HCT116 (cell line): ENCODE measurements at regions not wholly inside any gene's neighbourhood (a gene's known extent, or its start where the extent isn't known, plus 50 kb on each side); places are given as distances from the start of the nearest gene placed in this dataset.

Experiments
- ATAC-seq: fragments of 200-7000 bp; cut with Tn5 transposase; 2 replicates; pipeline ENCODE4 v1.9.1; 2020; ENCODE audit warnings: mild to moderate bottlenecking, moderate library complexity
- BruUV-seq: library from RNA; stranded (reverse); fragments of 400-500 nt; replicated peaks from 2 replicates; lab custom pipeline; 2021; lab: Mats Ljungman, UMichigan
- CTCF ChIA-PET: fragments of 300-600 bp; sonication (Branson Sonifier 250); formaldehyde crosslinking; loops from one replicate; lab custom pipeline; 2021; ENCODE audit warnings: antibody characterized with exemption; lab: Charles Lee
- POLR2A ChIA-PET: fragments of 300-600, 350-600 bp; sonication (Branson Sonifier 250); formaldehyde crosslinking; loops from one replicate; lab custom pipeline; 2021; ENCODE audit warnings: antibody characterized with exemption; lab: Charles Lee
- RAD21 ChIA-PET, 2 experiments: fragments of 300-600 bp; sonication (Branson Sonifier 250); formaldehyde crosslinking; loops; one replicate each; lab custom pipeline; 2023; ENCODE audit warnings: low total read pairs in 2 of 2; ENCODE audit not compliant: uncharacterized antibody in 2 of 2, unreplicated experiment in 2 of 2, low non-redundant PET in 1 of 2; lab: Charles Lee
- DNase-seq: peaks from one replicate; pipeline ENCODE4 v3.0.0-alpha.2; 2010; ENCODE audit warnings: low read depth, low spot score
- H2AFZ ChIP-seq: fragments of 200-600 bp; shearing (Covaris generic), sonication (generic); 2 replicates; pipeline ENCODE4 v1.6.1; 2017; ENCODE audit warnings: low read depth, mixed run types, mixed read lengths, antibody characterized with exemption, low read length; ENCODE audit not compliant: poor library complexity, severe bottlenecking
- H3K27ac ChIP-seq: 2 replicates; pipeline ENCODE4 v1.5.1; 2012; ENCODE audit warnings: low read depth, low read length
- H3K27me3 ChIP-seq: fragments of 200-600 bp; sonication (generic); 2 replicates; pipeline ENCODE4 v1.6.1; 2016; ENCODE audit warnings: mixed run types, low read length, mixed read lengths; ENCODE audit not compliant: insufficient read depth
- H3K36me3 ChIP-seq, 2 experiments: fragments of 200-500 bp in 1 of 2; fragments of 200-600 bp in 1 of 2; sonication (Bioruptor generic) in 1 of 2; sonication (generic) in 1 of 2; 2 replicates each; pipeline versions ENCODE4 v1.5.1 to v1.6.1; 2014 to 2016; ENCODE audit warnings: low read length in 2 of 2, inconsistent platforms in 1 of 2, mixed read lengths in 1 of 2, mixed run types in 1 of 2; ENCODE audit not compliant: insufficient read depth in 2 of 2, control insufficient read depth in 1 of 2
- H3K4me1 ChIP-seq, 2 experiments: fragments of 200-600 bp in 1 of 2; sonication (generic) in 1 of 2; 2 replicates each; pipeline versions ENCODE4 v1.5.1 to v1.6.1; 2012 to 2017; ENCODE audit warnings: low read length in 2 of 2, inconsistent platforms in 1 of 2, mild to moderate bottlenecking in 1 of 2, mixed read lengths in 1 of 2, mixed run types in 1 of 2, moderate library complexity in 1 of 2; ENCODE audit not compliant: insufficient read depth in 2 of 2, control insufficient read depth in 1 of 2
- H3K4me2 ChIP-seq: fragments of 200-600 bp; sonication (generic); 2 replicates; pipeline ENCODE4 v1.6.1; 2017; ENCODE audit warnings: mixed run types, low read length, mixed read lengths
- H3K4me3 ChIP-seq, 2 experiments: fragments of 200-600 bp in 1 of 2; sonication (generic) in 1 of 2; replicated peaks in 1 of 2; 2 replicates each; pipeline ENCODE4 v1.5.1; 2011 to 2016; ENCODE audit warnings: low read length in 2 of 2, control low read depth in 1 of 2, low read depth in 1 of 2, mild to moderate bottlenecking in 1 of 2, mixed read lengths in 1 of 2, mixed run types in 1 of 2
- H3K79me2 ChIP-seq: fragments of 200-600 bp; sonication (generic); 2 replicates; pipeline ENCODE4 v1.6.1; 2017; ENCODE audit warnings: mild to moderate bottlenecking, mixed run types, low read length, moderate library complexity, mixed read lengths; ENCODE audit not compliant: insufficient read depth
- H3K9ac ChIP-seq: fragments of 200-600 bp; sonication (generic); 2 replicates; pipeline ENCODE4 v1.6.1; 2016; ENCODE audit warnings: low read length, mixed read lengths
- H3K9me2 ChIP-seq: fragments of 200-600 bp; sonication (generic), shearing (Covaris generic); 2 replicates; pipeline ENCODE4 v1.6.1; 2017; ENCODE audit warnings: mixed run types, mild to moderate bottlenecking, moderate library complexity; ENCODE audit not compliant: insufficient read depth
- H3K9me3 ChIP-seq, 2 experiments: fragments of 200-500 bp in 1 of 2; fragments of 200-600 bp in 1 of 2; sonication (Bioruptor generic) in 1 of 2; sonication (generic) in 1 of 2; 2 replicates each; pipeline ENCODE4 v1.6.1; 2014 to 2017; ENCODE audit warnings: low read length in 2 of 2, mixed read lengths in 2 of 2, inconsistent platforms in 1 of 2, low read depth in 1 of 2, mild to moderate bottlenecking in 1 of 2, mixed run types in 1 of 2, moderate library complexity in 1 of 2; ENCODE audit not compliant: control insufficient read depth in 1 of 2, insufficient read depth in 1 of 2
- H4K20me1 ChIP-seq: fragments of 200-600 bp; sonication (generic), shearing (Covaris generic); 2 replicates; pipeline ENCODE4 v1.6.1; 2017; ENCODE audit warnings: mixed run types, mild to moderate bottlenecking, moderate library complexity; ENCODE audit not compliant: insufficient read depth
- CBX3 ChIP-seq: IDR thresholded peaks from 2 replicates; pipeline ENCODE4 v1.6.1; 2012; ENCODE audit warnings: low read depth
- CEBPB ChIP-seq: IDR thresholded peaks from 2 replicates; pipeline ENCODE4 v1.6.1; 2012; ENCODE audit warnings: low read depth
- EGR1 ChIP-seq: IDR thresholded peaks from 2 replicates; pipeline ENCODE4 v1.6.1; 2012; ENCODE audit warnings: low read depth
- ELF1 ChIP-seq: IDR thresholded peaks from 2 replicates; pipeline ENCODE4 v1.6.1; 2012; ENCODE audit warnings: low read depth, borderline replicate concordance
- EZH2 ChIP-seq: fragments of 200-600 bp; sonication (generic); IDR thresholded peaks from 2 replicates; pipeline ENCODE4 v1.6.1; 2017; ENCODE audit warnings: antibody characterized with exemption, mixed run types
- FOSL1 ChIP-seq: IDR thresholded peaks from 2 replicates; pipeline ENCODE4 v1.6.1; 2012; ENCODE audit warnings: low read depth
- JUND ChIP-seq: IDR thresholded peaks from 2 replicates; pipeline ENCODE4 v1.6.1; 2012
- POLR2A ChIP-seq: IDR thresholded peaks from 2 replicates; pipeline ENCODE4 v1.7.0; 2011; ENCODE audit warnings: borderline replicate concordance; ENCODE audit not compliant: insufficient read depth, insufficient read length; ENCODE audit errors: extremely low read depth
- SIN3A ChIP-seq: IDR thresholded peaks from 2 replicates; pipeline ENCODE4 v1.6.1; 2012; ENCODE audit warnings: low read depth
- SRF ChIP-seq: IDR thresholded peaks from 2 replicates; pipeline ENCODE4 v1.6.1; 2012; ENCODE audit warnings: low read depth
- TCF7L2 ChIP-seq: IDR thresholded peaks from 2 replicates; pipeline ENCODE4 v1.7.0; 2011; ENCODE audit warnings: borderline replicate concordance, inconsistent platforms; ENCODE audit not compliant: insufficient read depth, insufficient read length; ENCODE audit errors: extremely low read depth
- YY1 ChIP-seq: IDR thresholded peaks from 2 replicates; pipeline ENCODE4 v1.6.1; 2011; ENCODE audit warnings: low read length, low read depth, moderate library complexity, mild to moderate bottlenecking; ENCODE audit not compliant: insufficient replicate concordance; ENCODE audit errors: extremely low read depth
- ZFX ChIP-seq: fragments of 450-650 bp; IDR thresholded peaks from 2 replicates; pipeline ENCODE4 v1.6.1; 2017
- intact Hi-C: fragments of 100-400 bp; cut with micrococcal nuclease; formaldehyde crosslinking; loops from 2 replicates; pipeline ENCODE4 v1.10.0; 2022
- TF ChIP-seq, protein P1 (sequence below), 3 experiments: fragments of 200-600 bp in 1 of 3; sonication (generic) in 1 of 3; IDR thresholded peaks in 2 of 3; conservative IDR thresholded peaks in 1 of 3; 2 replicates each; pipeline ENCODE4 v1.5.1; 2012 to 2017; ENCODE audit warnings: low read depth in 2 of 3, low read length in 2 of 3, antibody characterized with exemption in 1 of 3, borderline replicate concordance in 1 of 3, control low read depth in 1 of 3, mild to moderate bottlenecking in 1 of 3, mixed read lengths in 1 of 3, mixed run types in 1 of 3, moderate library complexity in 1 of 3; ENCODE audit not compliant: insufficient read depth in 1 of 3
- TF ChIP-seq, protein P2 (sequence below): IDR thresholded peaks from 2 replicates; pipeline ENCODE4 v1.6.1; 2012
- TF ChIP-seq, protein P3 (sequence below): IDR thresholded peaks from 2 replicates; pipeline ENCODE4 v1.6.1; 2012; ENCODE audit warnings: low read depth
- TF ChIP-seq, protein P4 (sequence below): IDR thresholded peaks from 2 replicates; pipeline ENCODE4 v1.6.1; 2011; ENCODE audit warnings: mild to moderate bottlenecking, low read length, moderate library complexity; ENCODE audit not compliant: insufficient replicate concordance; ENCODE audit errors: extremely low read depth

DNA sequence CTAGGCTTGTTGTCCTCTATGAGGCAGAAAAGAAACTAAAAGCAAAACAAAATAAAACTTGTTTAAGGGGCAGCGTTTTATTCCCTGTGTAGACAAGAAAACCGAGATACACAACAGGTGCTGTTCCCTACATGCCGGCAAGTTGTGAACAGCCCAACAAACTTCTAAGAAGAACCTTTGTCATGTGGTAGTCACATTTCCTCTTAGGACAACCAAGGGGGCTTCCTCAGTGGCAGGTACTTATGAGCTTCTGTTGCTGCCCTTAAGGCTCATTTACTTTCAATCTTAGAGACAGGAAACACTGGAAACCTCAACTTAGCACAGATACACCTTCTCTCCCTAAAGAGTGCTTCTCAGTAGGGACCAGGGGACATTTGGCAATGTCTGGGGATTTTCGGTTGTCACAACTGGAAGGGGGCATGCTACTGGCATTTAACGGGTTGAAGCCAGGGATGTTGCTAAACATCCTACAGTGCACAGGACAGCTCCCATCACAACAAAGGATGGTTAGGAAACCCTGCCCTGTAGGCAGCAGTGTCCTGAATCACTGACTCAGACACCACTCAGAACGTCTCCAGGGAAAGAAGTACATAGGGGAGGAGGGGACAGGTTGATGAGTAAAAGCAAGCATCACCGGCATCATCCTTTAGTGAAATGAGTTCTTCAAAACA is 111.0 kb downstream of the ASB9 start:
- intact Hi-C loops = no loop called here
- Histone ChIP-seq H4K20me1 (no peaks in the 10 kb centered on the region), H3K27ac (no peak overlapping the region), H3K36me3 (no peaks in the 10 kb centered on the region), H3K79me2 (no peaks in the 10 kb centered on the region), H3K4me1 (no peaks in the 10 kb centered on the region), H3K9me2 (no peaks in the 10 kb centered on the region), H3K9me3 (no peaks in the 10 kb centered on the region), H2AFZ (no peak overlapping the region), H3K27me3 (no peaks in the 10 kb centered on the region), H3K4me2 (no peak overlapping the region), H3K9ac (no peak overlapping the region), H3K4me3 (no peak overlapping the region)
- ChIA-PET POLR2A (no interaction called here), RAD21 (no interaction called here), CTCF (no interaction called here)
- TF ChIP-seq YY1 = no peak
- TF ChIP-seq FOSL1 = no peak
- no peak for TF ChIP-seq CBX3
- TF ChIP-seq ELF1 = no peak
- TF ChIP-seq, protein P1, sequence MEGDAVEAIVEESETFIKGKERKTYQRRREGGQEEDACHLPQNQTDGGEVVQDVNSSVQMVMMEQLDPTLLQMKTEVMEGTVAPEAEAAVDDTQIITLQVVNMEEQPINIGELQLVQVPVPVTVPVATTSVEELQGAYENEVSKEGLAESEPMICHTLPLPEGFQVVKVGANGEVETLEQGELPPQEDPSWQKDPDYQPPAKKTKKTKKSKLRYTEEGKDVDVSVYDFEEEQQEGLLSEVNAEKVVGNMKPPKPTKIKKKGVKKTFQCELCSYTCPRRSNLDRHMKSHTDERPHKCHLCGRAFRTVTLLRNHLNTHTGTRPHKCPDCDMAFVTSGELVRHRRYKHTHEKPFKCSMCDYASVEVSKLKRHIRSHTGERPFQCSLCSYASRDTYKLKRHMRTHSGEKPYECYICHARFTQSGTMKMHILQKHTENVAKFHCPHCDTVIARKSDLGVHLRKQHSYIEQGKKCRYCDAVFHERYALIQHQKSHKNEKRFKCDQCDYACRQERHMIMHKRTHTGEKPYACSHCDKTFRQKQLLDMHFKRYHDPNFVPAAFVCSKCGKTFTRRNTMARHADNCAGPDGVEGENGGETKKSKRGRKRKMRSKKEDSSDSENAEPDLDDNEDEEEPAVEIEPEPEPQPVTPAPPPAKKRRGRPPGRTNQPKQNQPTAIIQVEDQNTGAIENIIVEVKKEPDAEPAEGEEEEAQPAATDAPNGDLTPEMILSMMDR (IDR thresholded peaks at IDR 0.05 in 2 of 3, conservative IDR thresholded peaks at IDR 0.05 in 1 of 3; ENCODE audit: borderline replicate concordance in 1 of 3, insufficient read depth in 1 of 3, low read depth in 2 of 3, low read length in 2 of 3) = no peak
- TF ChIP-seq, protein P2, sequence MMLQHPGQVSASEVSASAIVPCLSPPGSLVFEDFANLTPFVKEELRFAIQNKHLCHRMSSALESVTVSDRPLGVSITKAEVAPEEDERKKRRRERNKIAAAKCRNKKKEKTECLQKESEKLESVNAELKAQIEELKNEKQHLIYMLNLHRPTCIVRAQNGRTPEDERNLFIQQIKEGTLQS = no peak
- TF ChIP-seq SIN3A = no peak
- TF ChIP-seq, protein P3, sequence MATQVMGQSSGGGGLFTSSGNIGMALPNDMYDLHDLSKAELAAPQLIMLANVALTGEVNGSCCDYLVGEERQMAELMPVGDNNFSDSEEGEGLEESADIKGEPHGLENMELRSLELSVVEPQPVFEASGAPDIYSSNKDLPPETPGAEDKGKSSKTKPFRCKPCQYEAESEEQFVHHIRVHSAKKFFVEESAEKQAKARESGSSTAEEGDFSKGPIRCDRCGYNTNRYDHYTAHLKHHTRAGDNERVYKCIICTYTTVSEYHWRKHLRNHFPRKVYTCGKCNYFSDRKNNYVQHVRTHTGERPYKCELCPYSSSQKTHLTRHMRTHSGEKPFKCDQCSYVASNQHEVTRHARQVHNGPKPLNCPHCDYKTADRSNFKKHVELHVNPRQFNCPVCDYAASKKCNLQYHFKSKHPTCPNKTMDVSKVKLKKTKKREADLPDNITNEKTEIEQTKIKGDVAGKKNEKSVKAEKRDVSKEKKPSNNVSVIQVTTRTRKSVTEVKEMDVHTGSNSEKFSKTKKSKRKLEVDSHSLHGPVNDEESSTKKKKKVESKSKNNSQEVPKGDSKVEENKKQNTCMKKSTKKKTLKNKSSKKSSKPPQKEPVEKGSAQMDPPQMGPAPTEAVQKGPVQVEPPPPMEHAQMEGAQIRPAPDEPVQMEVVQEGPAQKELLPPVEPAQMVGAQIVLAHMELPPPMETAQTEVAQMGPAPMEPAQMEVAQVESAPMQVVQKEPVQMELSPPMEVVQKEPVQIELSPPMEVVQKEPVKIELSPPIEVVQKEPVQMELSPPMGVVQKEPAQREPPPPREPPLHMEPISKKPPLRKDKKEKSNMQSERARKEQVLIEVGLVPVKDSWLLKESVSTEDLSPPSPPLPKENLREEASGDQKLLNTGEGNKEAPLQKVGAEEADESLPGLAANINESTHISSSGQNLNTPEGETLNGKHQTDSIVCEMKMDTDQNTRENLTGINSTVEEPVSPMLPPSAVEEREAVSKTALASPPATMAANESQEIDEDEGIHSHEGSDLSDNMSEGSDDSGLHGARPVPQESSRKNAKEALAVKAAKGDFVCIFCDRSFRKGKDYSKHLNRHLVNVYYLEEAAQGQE = no peak
- TF ChIP-seq EGR1 = no peak
- no peak for TF ChIP-seq ZFX
- no peak for TF ChIP-seq JUND
- TF ChIP-seq, protein P4, sequence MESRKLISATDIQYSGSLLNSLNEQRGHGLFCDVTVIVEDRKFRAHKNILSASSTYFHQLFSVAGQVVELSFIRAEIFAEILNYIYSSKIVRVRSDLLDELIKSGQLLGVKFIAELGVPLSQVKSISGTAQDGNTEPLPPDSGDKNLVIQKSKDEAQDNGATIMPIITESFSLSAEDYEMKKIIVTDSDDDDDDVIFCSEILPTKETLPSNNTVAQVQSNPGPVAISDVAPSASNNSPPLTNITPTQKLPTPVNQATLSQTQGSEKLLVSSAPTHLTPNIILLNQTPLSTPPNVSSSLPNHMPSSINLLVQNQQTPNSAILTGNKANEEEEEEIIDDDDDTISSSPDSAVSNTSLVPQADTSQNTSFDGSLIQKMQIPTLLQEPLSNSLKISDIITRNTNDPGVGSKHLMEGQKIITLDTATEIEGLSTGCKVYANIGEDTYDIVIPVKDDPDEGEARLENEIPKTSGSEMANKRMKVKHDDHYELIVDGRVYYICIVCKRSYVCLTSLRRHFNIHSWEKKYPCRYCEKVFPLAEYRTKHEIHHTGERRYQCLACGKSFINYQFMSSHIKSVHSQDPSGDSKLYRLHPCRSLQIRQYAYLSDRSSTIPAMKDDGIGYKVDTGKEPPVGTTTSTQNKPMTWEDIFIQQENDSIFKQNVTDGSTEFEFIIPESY = no peak
- TF ChIP-seq POLR2A = no peak
- no peak for TF ChIP-seq CEBPB
- TF ChIP-seq SRF = no peak
- TF ChIP-seq TCF7L2 = no peak
- no peak for TF ChIP-seq EZH2
- no TSS peak for BruUV-seq
- DNase-seq (no peak), ATAC-seq (no peak)
